ENCODE measurements at regions not wholly inside any gene's neighbourhood (a gene's known extent, or its start where the extent isn't known, plus 50 kb on each side); places are given as distances from the start of the nearest gene placed in this dataset.

- ATAC-seq (ENCODE audit: low FRiP score in 2 of 2) (no peak), DNase-seq (no peak)
- Histone ChIP-seq H3K27ac (no peak overlapping the region), H3K4me3 (no peak overlapping the region), H3K4me1 (no peaks in the 10 kb centered on the region), H3K36me3 (no peaks in the 10 kb centered on the region), H3K27me3 (no peaks in the 10 kb centered on the region), H3K9me3 (peaks cover 0 to 4% (median 0%) of the 10 kb centered on the region in 4 donors)
- 78 to 83% methylated on average over 8 of the region's 8 CpGs for WGBS, 2 donors
- TF ChIP-seq CTCF (IDR thresholded peaks at IDR 0.05) (no peak), POLR2AphosphoS5 (IDR thresholded peaks at IDR 0.05) (no peak), POLR2A (IDR thresholded peaks at IDR 0.05) (no peak), EP300 (IDR thresholded peaks at IDR 0.05) (no peak)
Observed at GRCh38 chr7:125833839-125834238, 904.2 kb upstream of the POT1 start.

GRCh38 chr7:125830743-125831142 lies 901.1 kb upstream of the POT1 start:
- no peaks in the 10 kb centered on the region for H3K36me3 ChIP-seq
- H3K4me1 ChIP-seq: no peaks in the 10 kb centered on the region
- DNase-seq (no peak), ATAC-seq (ENCODE audit: low FRiP score in 2 of 2) (no peak)
- peaks cover 0 to 7% (median 0%) of the 10 kb centered on the region in 4 donors for H3K9me3 ChIP-seq
- no peaks in the 10 kb centered on the region for H3K27me3 ChIP-seq
- no peak for TF ChIP-seq CTCF (IDR thresholded peaks at IDR 0.05)
- no peak for TF ChIP-seq EP300 (IDR thresholded peaks at IDR 0.05)
- no peak for TF ChIP-seq POLR2AphosphoS5 (IDR thresholded peaks at IDR 0.05)
- TF ChIP-seq POLR2A (IDR thresholded peaks at IDR 0.05): no peak
- H3K27ac ChIP-seq: no peak overlapping the region
- no peak overlapping the region for H3K4me3 ChIP-seq

- H3K27ac ChIP-seq: no peak overlapping the region
- TF ChIP-seq EP300 (IDR thresholded peaks at IDR 0.05): no peak
- TF ChIP-seq POLR2A (IDR thresholded peaks at IDR 0.05): no peak
- no peak for TF ChIP-seq POLR2AphosphoS5 (IDR thresholded peaks at IDR 0.05)
- TF ChIP-seq CTCF (IDR thresholded peaks at IDR 0.05): no peak
- DNase-seq (no peak), ATAC-seq (ENCODE audit: low FRiP score in 2 of 2) (no peak)
- 83 to 89% methylated on average over 3 of the region's 3 CpGs for WGBS, 2 donors
- no peaks in the 10 kb centered on the region for H3K27me3 ChIP-seq
- peaks cover 0 to 7% (median 0%) of the 10 kb centered on the region in 4 donors for H3K9me3 ChIP-seq
- H3K4me1 ChIP-seq: no peaks in the 10 kb centered on the region
- H3K36me3 ChIP-seq: no peaks in the 10 kb centered on the region
- no peak overlapping the region for H3K4me3 ChIP-seq
Observed at GRCh38 chr7:125828153-125828700, 898.6 kb upstream of the POT1 start.

GRCh38 chr7:125823538-125823937 lies 893.9 kb upstream of the POT1 start:
- Histone ChIP-seq H3K4me1 (no peaks in the 10 kb centered on the region), H3K4me3 (no peak overlapping the region), H3K27me3 (no peaks in the 10 kb centered on the region), H3K27ac (no peak overlapping the region), H3K9me3 (no peaks in the 10 kb centered on the region), H3K36me3 (no peaks in the 10 kb centered on the region)
- TF ChIP-seq EP300 (IDR thresholded peaks at IDR 0.05): no peak
- no peak for TF ChIP-seq CTCF (IDR thresholded peaks at IDR 0.05)
- no peak for TF ChIP-seq POLR2AphosphoS5 (IDR thresholded peaks at IDR 0.05)
- no peak for TF ChIP-seq POLR2A (IDR thresholded peaks at IDR 0.05)
- ATAC-seq (ENCODE audit: low FRiP score in 2 of 2): no peak
- no peak for DNase-seq

- H3K4me3 ChIP-seq: no peak overlapping the region
- H3K9me3 ChIP-seq: no peaks in the 10 kb centered on the region
- no peak for TF ChIP-seq POLR2A (IDR thresholded peaks at IDR 0.05)
- TF ChIP-seq POLR2AphosphoS5 (IDR thresholded peaks at IDR 0.05): no peak
- TF ChIP-seq EP300 (IDR thresholded peaks at IDR 0.05): no peak
- no peak for TF ChIP-seq CTCF (IDR thresholded peaks at IDR 0.05)
- no peak overlapping the region for H3K27ac ChIP-seq
- H3K4me1 ChIP-seq: no peaks in the 10 kb centered on the region
- no peaks in the 10 kb centered on the region for H3K27me3 ChIP-seq
- ATAC-seq (ENCODE audit: low FRiP score in 2 of 2) (no peak), DNase-seq (no peak)
- H3K36me3 ChIP-seq: no peaks in the 10 kb centered on the region
Observed at GRCh38 chr7:125820495-125820894, 890.9 kb upstream of the POT1 start.
